ENCODE measurements at regions not wholly inside any gene's neighbourhood (a gene's known extent, or its start where the extent isn't known, plus 50 kb on each side); places are given as distances from the start of the nearest gene placed in this dataset.

DNA sequence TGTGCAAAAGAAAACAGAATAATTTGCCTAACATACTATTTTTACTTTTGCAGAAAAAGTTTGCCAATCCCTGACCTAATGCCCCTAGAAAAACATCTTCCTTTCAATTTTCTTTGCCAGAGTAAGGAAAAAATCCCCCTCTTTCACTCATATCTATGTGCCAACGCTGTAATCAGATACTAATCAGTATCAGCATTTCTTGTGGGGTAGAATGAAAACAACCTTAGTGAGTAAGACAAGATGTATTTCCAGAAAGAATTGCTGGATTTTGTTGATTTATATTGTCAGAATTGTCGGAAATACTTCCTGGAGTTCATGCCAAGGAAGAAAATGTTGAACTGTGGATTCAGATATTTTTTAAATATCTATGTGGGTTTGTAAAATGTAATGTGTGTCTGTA is 1893.8 kb downstream of the NCAM2 start:
- TF ChIP-seq ATF2 (IDR thresholded peaks at IDR 0.05; ENCODE audit: low read length) (no peak), SRF (IDR thresholded peaks at IDR 0.05; ENCODE audit: low read depth, low read length) (no peak), POLR2A (IDR thresholded peaks at IDR 0.05; ENCODE audit: control extremely low read depth in 1 of 2, low read depth in 2 of 2, low read length in 2 of 2) (no peak), POLR2AphosphoS5 (IDR thresholded peaks at IDR 0.05; ENCODE audit: low read depth, low read length) (no peak), ZNF274 (IDR thresholded peaks at IDR 0.05; ENCODE audit: borderline replicate concordance, extremely low read depth, low read length) (no peak), SP1 (IDR thresholded peaks at IDR 0.05; ENCODE audit: low read depth, low read length) (no peak)
- TF ChIP-seq, protein P1, sequence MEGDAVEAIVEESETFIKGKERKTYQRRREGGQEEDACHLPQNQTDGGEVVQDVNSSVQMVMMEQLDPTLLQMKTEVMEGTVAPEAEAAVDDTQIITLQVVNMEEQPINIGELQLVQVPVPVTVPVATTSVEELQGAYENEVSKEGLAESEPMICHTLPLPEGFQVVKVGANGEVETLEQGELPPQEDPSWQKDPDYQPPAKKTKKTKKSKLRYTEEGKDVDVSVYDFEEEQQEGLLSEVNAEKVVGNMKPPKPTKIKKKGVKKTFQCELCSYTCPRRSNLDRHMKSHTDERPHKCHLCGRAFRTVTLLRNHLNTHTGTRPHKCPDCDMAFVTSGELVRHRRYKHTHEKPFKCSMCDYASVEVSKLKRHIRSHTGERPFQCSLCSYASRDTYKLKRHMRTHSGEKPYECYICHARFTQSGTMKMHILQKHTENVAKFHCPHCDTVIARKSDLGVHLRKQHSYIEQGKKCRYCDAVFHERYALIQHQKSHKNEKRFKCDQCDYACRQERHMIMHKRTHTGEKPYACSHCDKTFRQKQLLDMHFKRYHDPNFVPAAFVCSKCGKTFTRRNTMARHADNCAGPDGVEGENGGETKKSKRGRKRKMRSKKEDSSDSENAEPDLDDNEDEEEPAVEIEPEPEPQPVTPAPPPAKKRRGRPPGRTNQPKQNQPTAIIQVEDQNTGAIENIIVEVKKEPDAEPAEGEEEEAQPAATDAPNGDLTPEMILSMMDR (IDR thresholded peaks at IDR 0.05; ENCODE audit: control extremely low read depth in 1 of 3, insufficient read depth in 1 of 3, low read depth in 1 of 3, low read length in 3 of 3) = no peak
- TF ChIP-seq, protein P2, sequence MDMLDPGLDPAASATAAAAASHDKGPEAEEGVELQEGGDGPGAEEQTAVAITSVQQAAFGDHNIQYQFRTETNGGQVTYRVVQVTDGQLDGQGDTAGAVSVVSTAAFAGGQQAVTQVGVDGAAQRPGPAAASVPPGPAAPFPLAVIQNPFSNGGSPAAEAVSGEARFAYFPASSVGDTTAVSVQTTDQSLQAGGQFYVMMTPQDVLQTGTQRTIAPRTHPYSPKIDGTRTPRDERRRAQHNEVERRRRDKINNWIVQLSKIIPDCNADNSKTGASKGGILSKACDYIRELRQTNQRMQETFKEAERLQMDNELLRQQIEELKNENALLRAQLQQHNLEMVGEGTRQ (IDR thresholded peaks at IDR 0.05; ENCODE audit: low read length) = no peak

All from H1 (cell line).